Nephron progenitor cell (in vitro differentiated cells): ENCODE measurements at regions not wholly inside any gene's neighbourhood (a gene's known extent, or its start where the extent isn't known, plus 50 kb on each side); places are given as distances from the start of the nearest gene placed in this dataset.
A peak's percentile ranks its signal among the peaks of the same experiment; 100 is the strongest.

Experiments used
- DNase-seq: peaks from one replicate; pipeline ENCODE4 v3.0.0; 2021
- H3K27ac Mint-ChIP-seq: 2 replicates; pipeline ENCODE4 v1.8.0; 2021; ENCODE audit warnings: mild to moderate bottlenecking, moderate library complexity, mixed read lengths
- H3K27me3 Mint-ChIP-seq: 2 replicates; pipeline ENCODE4 v1.8.0; 2021; ENCODE audit warnings: mild to moderate bottlenecking, low read depth, mixed read lengths; ENCODE audit not compliant: poor library complexity
- H3K36me3 Mint-ChIP-seq: 2 replicates; pipeline ENCODE4 v1.8.0; 2021; ENCODE audit warnings: low read depth, mixed read lengths
- H3K4me1 Mint-ChIP-seq: 2 replicates; pipeline ENCODE4 v1.8.0; 2021; ENCODE audit warnings: mixed read lengths
- H3K4me3 Mint-ChIP-seq: 2 replicates; pipeline ENCODE4 v1.8.0; 2021; ENCODE audit warnings: mild to moderate bottlenecking, moderate library complexity, mixed read lengths
- H3K9me3 Mint-ChIP-seq: 2 replicates; pipeline ENCODE4 v1.8.0; 2021; ENCODE audit warnings: mild to moderate bottlenecking, moderate library complexity, mixed read lengths
- CTCF ChIP-seq: fragments of 200-600 bp; sonication (generic); IDR thresholded peaks from 2 replicates; pipeline ENCODE4 v1.5.0; 2021; ENCODE audit warnings: antibody characterized with exemption

GRCh38 chr12:31201382-31201781 lies 124.6 kb downstream of the SINHCAF start:
- H3K36me3 Mint-ChIP-seq = no peaks in the 10 kb centered on the region
- TF ChIP-seq CTCF = no peak

DNA sequence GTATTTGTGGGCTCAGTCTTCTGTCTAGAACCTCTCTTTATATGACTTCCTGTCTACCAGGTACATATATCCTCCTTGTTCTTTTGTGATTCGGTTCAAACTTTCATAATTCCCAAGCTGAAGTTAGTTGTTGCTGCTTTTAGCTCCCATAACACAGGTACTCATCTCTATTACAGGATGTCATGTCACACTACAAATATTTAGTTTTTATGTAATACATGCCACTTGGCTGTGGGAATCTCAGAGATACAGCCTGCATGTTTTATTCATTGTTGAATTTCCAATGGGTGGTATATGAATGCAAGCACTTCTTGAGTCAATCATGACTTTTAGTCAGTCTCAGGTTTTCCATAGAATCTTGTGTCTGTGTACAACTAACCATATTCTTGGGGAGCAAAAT lies 122.7 kb downstream of the SINHCAF start:
- Mint-ChIP-seq H3K36me3 (no peaks in the 10 kb centered on the region), H3K4me1 (peaks cover 23% of the 10 kb centered on the region), H3K4me3 (no peak overlapping the region), H3K27me3 (peaks cover under 1% of the 10 kb centered on the region), H3K27ac (no peak overlapping the region), H3K9me3 (no peaks in the 10 kb centered on the region)
- no peak for DNase-seq
- TF ChIP-seq CTCF = no peak

More at GRCh38 chr12:31201382-31201781, 124.6 kb downstream of the SINHCAF start:
- DNase-seq = no peak
- H3K27me3 Mint-ChIP-seq = peaks cover 4% of the 10 kb centered on the region
- H3K27ac Mint-ChIP-seq = no peak overlapping the region
- H3K4me3 Mint-ChIP-seq = no peak overlapping the region
- H3K4me1 Mint-ChIP-seq = peaks cover 13% of the 10 kb centered on the region
- H3K9me3 Mint-ChIP-seq = no peaks in the 10 kb centered on the region

GRCh38 chr12:31205054-31205453 lies 120.9 kb downstream of the SINHCAF start:
- no peak for DNase-seq
- Mint-ChIP-seq H3K27ac (no peak overlapping the region), H3K27me3 (no peaks in the 10 kb centered on the region), H3K4me1 (peaks cover 23% of the 10 kb centered on the region), H3K4me3 (no peak overlapping the region), H3K9me3 (peaks cover 3% of the 10 kb centered on the region), H3K36me3 (no peaks in the 10 kb centered on the region)
- no peak for TF ChIP-seq CTCF

DNA sequence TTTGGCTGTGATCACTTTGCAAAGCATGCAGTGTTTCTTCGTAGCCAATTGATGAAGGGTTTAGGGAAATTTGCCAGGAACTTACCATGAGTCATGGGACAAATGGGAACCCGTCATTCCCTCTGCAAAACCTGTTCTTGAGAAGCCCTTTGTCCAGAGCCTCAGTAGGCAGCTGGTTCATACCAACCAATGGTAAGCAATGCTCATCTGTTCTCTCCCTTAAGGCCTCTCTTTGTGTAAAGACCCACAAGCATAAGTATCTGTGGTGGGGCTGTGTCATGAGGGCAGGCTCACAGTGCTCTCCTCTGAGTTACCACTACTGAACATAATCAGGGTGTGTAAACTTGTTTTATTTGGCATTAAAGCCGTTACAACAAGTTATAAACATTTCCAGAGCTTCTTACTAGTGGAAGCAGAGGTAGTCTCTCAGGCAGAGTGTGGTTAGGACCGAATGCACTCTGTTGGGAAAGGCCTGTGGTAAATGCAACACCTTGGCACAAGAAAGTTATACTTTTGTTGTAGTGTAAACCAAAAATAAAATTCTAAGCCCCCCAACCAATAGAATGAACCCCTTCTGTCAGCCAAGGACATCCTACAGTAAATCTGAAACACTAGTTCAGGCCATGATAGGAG lies 119.8 kb downstream of the SINHCAF start:
- Mint-ChIP-seq H3K4me3 (no peak overlapping the region), H3K4me1 (peaks cover 23% of the 10 kb centered on the region), H3K27ac (peak overlapping the region; percentile 58), H3K36me3 (no peaks in the 10 kb centered on the region), H3K27me3 (no peaks in the 10 kb centered on the region), H3K9me3 (peaks cover 3% of the 10 kb centered on the region)
- no peak for TF ChIP-seq CTCF
- no peak for DNase-seq

GRCh38 chr12:31207799-31208465 lies 118.0 kb downstream of the SINHCAF start:
- Mint-ChIP-seq H3K4me3 (no peak overlapping the region), H3K9me3 (peaks cover 3% of the 10 kb centered on the region), H3K36me3 (no peaks in the 10 kb centered on the region), H3K27ac (no peak overlapping the region), H3K4me1 (peaks cover 23% of the 10 kb centered on the region), H3K27me3 (no peaks in the 10 kb centered on the region)
- no peak for TF ChIP-seq CTCF
- no peak for DNase-seq

- Mint-ChIP-seq H3K4me1 (peaks cover 19% of the 10 kb centered on the region), H3K27me3 (no peaks in the 10 kb centered on the region), H3K27ac (no peak overlapping the region), H3K9me3 (peaks cover 3% of the 10 kb centered on the region), H3K36me3 (no peaks in the 10 kb centered on the region), H3K4me3 (no peak overlapping the region)
- DNase-seq = no peak
- no peak for TF ChIP-seq CTCF
Measured at GRCh38 chr12:31210104-31210503, 115.8 kb downstream of the SINHCAF start.
